H9 (cell line): ENCODE measurements at regions not wholly inside any gene's neighbourhood (a gene's known extent, or its start where the extent isn't known, plus 50 kb on each side); places are given as distances from the start of the nearest gene placed in this dataset.

ENCODE experiments used
- DNase-seq: peaks from one replicate; pipeline ENCODE4 v3.0.0-alpha.2; 2017
- H2AFZ ChIP-seq: one replicate; pipeline ENCODE4 v1.6.1; 2013; ENCODE audit warnings: mild to moderate bottlenecking, low read length, control low read depth, moderate library complexity
- H2AK5ac ChIP-seq: 2 replicates; pipeline ENCODE4 v1.6.1; 2013; ENCODE audit warnings: low read length, control low read depth, mixed read lengths; ENCODE audit not compliant: insufficient read length
- H2BK120ac ChIP-seq: one replicate; pipeline ENCODE4 v1.6.1; 2013; ENCODE audit warnings: low read depth, mild to moderate bottlenecking, low read length, control low read depth, inconsistent platforms; ENCODE audit not compliant: poor library complexity, severe bottlenecking
- H2BK12ac ChIP-seq: 2 replicates; pipeline ENCODE4 v1.6.1; 2013; ENCODE audit warnings: low read length, control low read depth, mixed read lengths, low read depth; ENCODE audit not compliant: insufficient read length
- H2BK15ac ChIP-seq: 2 replicates; pipeline ENCODE4 v1.6.1; 2013; ENCODE audit warnings: low read depth, low read length, control low read depth
- H2BK20ac ChIP-seq: one replicate; pipeline ENCODE4 v1.6.1; 2013; ENCODE audit warnings: low read depth, mild to moderate bottlenecking, low read length, control low read depth, inconsistent platforms; ENCODE audit not compliant: poor library complexity, severe bottlenecking
- H2BK5ac ChIP-seq: 2 replicates; pipeline ENCODE4 v1.6.1; 2013; ENCODE audit warnings: low read length, control low read depth, mixed read lengths; ENCODE audit not compliant: insufficient read length
- H3K14ac ChIP-seq: 2 replicates; pipeline ENCODE4 v1.6.1; 2013; ENCODE audit warnings: low read length, control low read depth; ENCODE audit not compliant: insufficient read depth
- H3K18ac ChIP-seq: 2 replicates; pipeline ENCODE4 v1.6.1; 2013; ENCODE audit warnings: low read depth, mild to moderate bottlenecking, mixed read lengths, low read length, control low read depth; ENCODE audit not compliant: insufficient read length
- H3K23ac ChIP-seq: 2 replicates; pipeline ENCODE4 v1.6.1; 2013; ENCODE audit warnings: low read length, control low read depth, mixed read lengths, low read depth; ENCODE audit not compliant: insufficient read length
- H3K23me2 ChIP-seq: 2 replicates; pipeline ENCODE4 v1.6.1; 2013; ENCODE audit warnings: low read depth, mild to moderate bottlenecking, mixed read lengths, low read length, control low read depth; ENCODE audit not compliant: insufficient read length, poor library complexity, severe bottlenecking
- H3K27ac ChIP-seq: 2 replicates; pipeline ENCODE4 v1.5.1; 2013; ENCODE audit warnings: low read length, control low read depth, mixed read lengths, low read depth; ENCODE audit not compliant: insufficient read length
- H3K27me3 ChIP-seq: 2 replicates; pipeline ENCODE4 v1.6.1; 2013; ENCODE audit warnings: low read length, control low read depth, inconsistent platforms; ENCODE audit not compliant: insufficient read depth
- H3K4ac ChIP-seq: 2 replicates; pipeline ENCODE4 v1.6.1; 2013; ENCODE audit warnings: low read depth, mild to moderate bottlenecking, control low read depth, inconsistent platforms, low read length, moderate library complexity
- H3K4me1 ChIP-seq: 2 replicates; pipeline ENCODE4 v1.6.1; 2013; ENCODE audit warnings: low read length, control low read depth, inconsistent platforms; ENCODE audit not compliant: insufficient read depth
- H3K4me2 ChIP-seq: 2 replicates; pipeline ENCODE4 v1.6.1; 2013; ENCODE audit warnings: low read length, control low read depth, mixed read lengths; ENCODE audit not compliant: insufficient read length, insufficient read depth
- H3K56ac ChIP-seq: 2 replicates; pipeline ENCODE4 v1.6.1; 2013; ENCODE audit warnings: low read depth, mild to moderate bottlenecking, mixed read lengths, low read length, control low read depth; ENCODE audit not compliant: insufficient read length
- H3K79me1 ChIP-seq: 2 replicates; pipeline ENCODE4 v1.6.1; 2013; ENCODE audit warnings: low read depth, mild to moderate bottlenecking, moderate library complexity, low read length, control low read depth, inconsistent platforms; ENCODE audit not compliant: insufficient read depth, poor library complexity, severe bottlenecking
- H3K79me2 ChIP-seq: 2 replicates; pipeline ENCODE4 v1.6.1; 2013; ENCODE audit warnings: low read length, control low read depth, inconsistent platforms; ENCODE audit not compliant: insufficient read depth
- H3K9ac ChIP-seq: 2 replicates; pipeline ENCODE4 v1.6.1; 2013; ENCODE audit warnings: low read length, control low read depth, mixed read lengths; ENCODE audit not compliant: insufficient read length; ENCODE audit errors: extremely low read depth
- H3K9me3 ChIP-seq: one replicate; pipeline ENCODE4 v1.6.1; 2013; ENCODE audit warnings: low read depth, low read length, inconsistent platforms; ENCODE audit not compliant: control insufficient read depth
- H3T11ph ChIP-seq: one replicate; pipeline ENCODE4 v1.6.1; 2013; ENCODE audit warnings: mild to moderate bottlenecking, low read length, control low read depth, inconsistent platforms
- H4K20me1 ChIP-seq: one replicate; pipeline ENCODE4 v1.6.1; 2013; ENCODE audit not compliant: control insufficient read depth, insufficient read length, insufficient read depth
- H4K5ac ChIP-seq: 2 replicates; pipeline ENCODE4 v1.6.1; 2013; ENCODE audit warnings: low read depth, mild to moderate bottlenecking, mixed read lengths, low read length, control low read depth; ENCODE audit not compliant: insufficient read length
- H4K8ac ChIP-seq: replicated peaks from 2 replicates; pipeline ENCODE4 v1.6.1; 2013; ENCODE audit warnings: low read length, control low read depth, mixed read lengths, low read depth; ENCODE audit not compliant: insufficient read length
- H4K91ac ChIP-seq: 2 replicates; pipeline ENCODE4 v1.6.1; 2013; ENCODE audit warnings: low read depth, mild to moderate bottlenecking, moderate library complexity, mixed read lengths, low read length, control low read depth; ENCODE audit not compliant: insufficient read length
- H3K27ac Mint-ChIP-seq, 3 experiments: 2 replicates in 2 of 3; 3 replicates in 1 of 3; pipeline ENCODE4 v1.8.0; 2020 to 2021; ENCODE audit warnings: mixed read lengths in 3 of 3, mild to moderate bottlenecking in 1 of 3, moderate library complexity in 1 of 3
- H3K27me3 Mint-ChIP-seq: 2 replicates; pipeline ENCODE4 v1.8.0; 2021; ENCODE audit warnings: low read depth, mild to moderate bottlenecking, moderate library complexity, mixed read lengths
- H3K36me3 Mint-ChIP-seq, 3 experiments: 2 replicates in 2 of 3; 3 replicates in 1 of 3; pipeline ENCODE4 v1.8.0; 2020 to 2021; ENCODE audit warnings: low read depth in 3 of 3, mixed read lengths in 3 of 3; ENCODE audit not compliant: insufficient read depth in 1 of 3
- H3K4me1 Mint-ChIP-seq, 2 experiments: 2 replicates each; pipeline ENCODE4 v1.8.0; 2020; ENCODE audit warnings: mixed read lengths in 2 of 2
- H3K4me3 Mint-ChIP-seq, 2 experiments: 2 replicates in 1 of 2; 3 replicates in 1 of 2; pipeline ENCODE4 v1.8.0; 2020 to 2021; ENCODE audit warnings: mild to moderate bottlenecking in 2 of 2, mixed read lengths in 2 of 2, moderate library complexity in 1 of 2
- H3K9me3 Mint-ChIP-seq, 2 experiments: 2 replicates in 1 of 2; 3 replicates in 1 of 2; pipeline ENCODE4 v1.8.0; 2020; ENCODE audit warnings: mild to moderate bottlenecking in 2 of 2, mixed read lengths in 2 of 2, moderate library complexity in 1 of 2
- CTCF ChIP-seq: fragments of 200-600 bp; sonication (generic); conservative IDR thresholded peaks from 3 replicates; pipeline ENCODE4 v1.8.0; 2021; ENCODE audit warnings: antibody characterized with exemption, mild to moderate bottlenecking
- WGBS: extraction: QIAGEN DNeasy Blood & Tissue Kit; methylation state at CpG from one replicate; pipeline ENCODE4 v1.1.7; 2013; ENCODE audit warnings: missing lambda C conversion rate, low lambda C conversion rate, mixed read lengths; ENCODE audit not compliant: insufficient read length; ENCODE audit errors: extremely low coverage; 5-methylcytosine and 5-hydroxymethylcytosine counted together

GRCh38 chr2:3009005-3009404 lies 368.6 kb downstream of the EIPR1 start:
- H3K9me3 ChIP-seq, result no peaks in the 10 kb centered on the region
- TF ChIP-seq CTCF, result no peak
- no peak overlapping the region for H4K91ac ChIP-seq
- no peak overlapping the region for H3K4ac ChIP-seq
- H4K5ac ChIP-seq, result no peak overlapping the region
- H3K14ac ChIP-seq, result no peak overlapping the region
- DNase-seq, result no peak
- no peak overlapping the region for H2AFZ ChIP-seq
- whole genome bisulfite sequencing, result no CpG with 5 or more reads among the region's 8 CpGs
- no peaks in the 10 kb centered on the region for H3K79me1 ChIP-seq
- H2BK20ac ChIP-seq, result no peak overlapping the region
- H3T11ph ChIP-seq, result no peak overlapping the region
- no peak overlapping the region for H3K9ac ChIP-seq
- H2AK5ac ChIP-seq, result no peak overlapping the region
- no peak overlapping the region for H2BK12ac ChIP-seq
- no peak overlapping the region for H3K27ac Mint-ChIP-seq
- H3K36me3 Mint-ChIP-seq, result peaks cover 0 to 3% (median 0%) of the 10 kb centered on the region in 3 experiments; a peak in 1 of 7 replicates
- no peak overlapping the region for H3K27ac ChIP-seq
- no peak overlapping the region for H3K23ac ChIP-seq
- no peaks in the 10 kb centered on the region for H3K27me3 ChIP-seq
- H4K20me1 ChIP-seq, result no peaks in the 10 kb centered on the region
- no peaks in the 10 kb centered on the region for H3K4me1 Mint-ChIP-seq
- H2BK5ac ChIP-seq, result no peak overlapping the region
- no peak overlapping the region for H2BK15ac ChIP-seq
- no peaks in the 10 kb centered on the region; the same call in 1 of the 2 replicates for H3K27me3 Mint-ChIP-seq
- H3K56ac ChIP-seq, result no peak overlapping the region
- H2BK120ac ChIP-seq, result no peak overlapping the region
- H4K8ac ChIP-seq, result no peak overlapping the region
- H3K23me2 ChIP-seq, result no peaks in the 10 kb centered on the region
- no peak overlapping the region for H3K4me2 ChIP-seq
- H3K79me2 ChIP-seq, result no peaks in the 10 kb centered on the region
- no peak overlapping the region for H3K18ac ChIP-seq
- peaks cover 4 to 6% of the 10 kb centered on the region in 2 experiments; a peak in 2 of 5 replicates for H3K9me3 Mint-ChIP-seq
- no peak overlapping the region for H3K4me3 Mint-ChIP-seq
- H3K4me1 ChIP-seq, result no peaks in the 10 kb centered on the region
